GM10248 (cell line): ENCODE measurements at regions not wholly inside any gene's neighbourhood (a gene's known extent, or its start where the extent isn't known, plus 50 kb on each side); places are given as distances from the start of the nearest gene placed in this dataset.
"Not testable (repeated sequence)": the region's sequence is repeated elsewhere in the genome, so short reads cannot be mapped to it uniquely, and the experiment has no call there.

ENCODE experiments used
- CTCF ChIA-PET: fragments of 300-600 bp; sonication (Branson Sonifier 250); formaldehyde crosslinking; extraction: SDS; loops from one replicate; lab custom pipeline; 2021; ENCODE audit warnings: antibody characterized with exemption; lab: Yijun Ruan, JAX
- POLR2A ChIA-PET: fragments of 350-650 bp; sonication (Branson Sonifier 250); formaldehyde crosslinking; extraction: SDS; loops from one replicate; lab custom pipeline; 2020; ENCODE audit warnings: antibody characterized with exemption; lab: Yijun Ruan, JAX
- DNase-seq: peaks from one replicate; pipeline ENCODE4 v3.0.0; 2012; ENCODE audit errors: extremely low spot score
- CTCF ChIP-seq: IDR thresholded peaks from 2 replicates; pipeline ENCODE4 v1.5.1; 2012; ENCODE audit warnings: mild to moderate bottlenecking, low read depth; ENCODE audit errors: extremely low read depth, missing control alignments, control extremely low read depth

GRCh38 chr19:29887442-29887855 is 54.6 kb upstream of the URI1 start:
- TF ChIP-seq CTCF, result no peak
- no peak for DNase-seq
- POLR2A ChIA-PET, result no interaction called here
- CTCF ChIA-PET, result interaction anchor here (1.3 to 2.6 kb wide), 4 partner anchors 8 to 128 kb away, joined by 4 to 8 read pairs (median 6); no protein-coding TSS in a partner anchor

GRCh38 chr19:29888047-29888446 is 54.0 kb upstream of the URI1 start:
- POLR2A ChIA-PET, DNase-seq: not testable (repeated sequence)
- CTCF ChIA-PET, result interaction anchor here (1.0 to 2.6 kb wide), 4 partner anchors 9 to 129 kb away, joined by 3 to 8 read pairs (median 4); no protein-coding TSS in a partner anchor

- TF ChIP-seq CTCF, result no peak
- CTCF ChIA-PET, result interaction anchor here (1.0 kb wide), 1 partner anchor 17 kb away, joined by 3 read pairs; no protein-coding TSS in a partner anchor
- no peak for DNase-seq
- POLR2A ChIA-PET, result no interaction called here
Observed at GRCh38 chr19:29889702-29890101, 52.3 kb upstream of the URI1 start.

GRCh38 chr19:29890392-29890791 is 51.6 kb upstream of the URI1 start:
- ChIA-PET POLR2A (no interaction called here), CTCF (interaction anchor here (1.0 kb wide), 1 partner anchor 18 kb away, joined by 3 read pairs; no protein-coding TSS in a partner anchor)
- no peak for TF ChIP-seq CTCF
- no peak for DNase-seq
